ENCODE measurements at regions not wholly inside any gene's neighbourhood (a gene's known extent, or its start where the extent isn't known, plus 50 kb on each side); places are given as distances from the start of the nearest gene placed in this dataset.
A peak's percentile ranks its signal among the peaks of the same experiment; 100 is the strongest.

GRCh38 chr7:21276471-21277035, 151.3 kb upstream of the SP4 start:
- no peak for DNase-seq (ENCODE audit: extremely low read depth, insufficient read length)
- Histone ChIP-seq H3K27me3 (replicated peaks; ENCODE audit: control insufficient read depth, insufficient read depth, low read length) (no peaks in the 10 kb centered on the region), H3K4me3 (replicated peaks; ENCODE audit: low read depth, low read length) (no peak overlapping the region), H3K36me3 (ENCODE audit: control insufficient read depth, insufficient read depth, low read length) (no peaks in the 10 kb centered on the region)
- TF ChIP-seq CTCF (IDR thresholded peaks at IDR 0.05; ENCODE audit: insufficient read depth, low read length, poor library complexity, severe bottlenecking), result no peak

- Histone ChIP-seq H3K27me3 (replicated peaks; ENCODE audit: control insufficient read depth, insufficient read depth, low read length) (no peaks in the 10 kb centered on the region), H3K36me3 (ENCODE audit: control insufficient read depth, insufficient read depth, low read length) (no peaks in the 10 kb centered on the region), H3K4me3 (replicated peaks; ENCODE audit: low read depth, low read length) (no peak overlapping the region)
- TF ChIP-seq CTCF (IDR thresholded peaks at IDR 0.05; ENCODE audit: insufficient read depth, low read length, poor library complexity, severe bottlenecking), result no peak
- no peak for DNase-seq (ENCODE audit: extremely low read depth, insufficient read length)
These were observed 148.9 kb upstream of the SP4 start for GRCh38 chr7:21278944-21279343.

- no peak for TF ChIP-seq CTCF (IDR thresholded peaks at IDR 0.05; ENCODE audit: insufficient read depth, low read length, poor library complexity, severe bottlenecking)
- Histone ChIP-seq H3K27me3 (replicated peaks; ENCODE audit: control insufficient read depth, insufficient read depth, low read length) (no peaks in the 10 kb centered on the region), H3K4me3 (replicated peaks; ENCODE audit: low read depth, low read length) (no peak overlapping the region), H3K36me3 (ENCODE audit: control insufficient read depth, insufficient read depth, low read length) (no peaks in the 10 kb centered on the region)
- no peak for DNase-seq (ENCODE audit: extremely low read depth, insufficient read length)
These were observed 146.7 kb upstream of the SP4 start for GRCh38 chr7:21281193-21281592.

GRCh38 chr7:21293771-21294170, 134.1 kb upstream of the SP4 start:
- TF ChIP-seq CTCF (IDR thresholded peaks at IDR 0.05; ENCODE audit: insufficient read depth, low read length, poor library complexity, severe bottlenecking), result no peak
- Histone ChIP-seq H3K27me3 (replicated peaks; ENCODE audit: control insufficient read depth, insufficient read depth, low read length) (no peaks in the 10 kb centered on the region), H3K36me3 (ENCODE audit: control insufficient read depth, insufficient read depth, low read length) (no peaks in the 10 kb centered on the region), H3K4me3 (replicated peaks; ENCODE audit: low read depth, low read length) (no peak overlapping the region)
- DNase-seq (ENCODE audit: extremely low read depth, insufficient read length), result no peak

GRCh38 chr7:21299766-21300165, 128.1 kb upstream of the SP4 start:
- no peak for TF ChIP-seq CTCF (IDR thresholded peaks at IDR 0.05; ENCODE audit: insufficient read depth, low read length, poor library complexity, severe bottlenecking)
- no peak overlapping the region for H3K4me3 ChIP-seq (replicated peaks; ENCODE audit: low read depth, low read length)
- H3K36me3 ChIP-seq (ENCODE audit: control insufficient read depth, insufficient read depth, low read length), result no peaks in the 10 kb centered on the region
- DNase-seq (ENCODE audit: extremely low read depth, insufficient read length), result no peak
- no peaks in the 10 kb centered on the region for H3K27me3 ChIP-seq (replicated peaks; ENCODE audit: control insufficient read depth, insufficient read depth, low read length)

- peak; percentile 27 for TF ChIP-seq CTCF (IDR thresholded peaks at IDR 0.05; ENCODE audit: insufficient read depth, low read length, poor library complexity, severe bottlenecking)
- Histone ChIP-seq H3K4me3 (replicated peaks; ENCODE audit: low read depth, low read length) (no peak overlapping the region), H3K27me3 (replicated peaks; ENCODE audit: control insufficient read depth, insufficient read depth, low read length) (no peaks in the 10 kb centered on the region), H3K36me3 (ENCODE audit: control insufficient read depth, insufficient read depth, low read length) (no peaks in the 10 kb centered on the region)
- no peak for DNase-seq (ENCODE audit: extremely low read depth, insufficient read length)
These were observed 127.2 kb upstream of the SP4 start for GRCh38 chr7:21300692-21301091.
